Mucosa of stomach (tissue), 1 donor: ENCODE measurements at regions not wholly inside any gene's neighbourhood (a gene's known extent, or its start where the extent isn't known, plus 50 kb on each side); places are given as distances from the start of the nearest gene placed in this dataset.

Source experiments
- H3K27me3 ChIP-seq: one replicate; pipeline ENCODE4 v1.7.0; 2013; ENCODE audit warnings: mild to moderate bottlenecking, low read length; ENCODE audit not compliant: control insufficient read depth, insufficient read depth
- H3K36me3 ChIP-seq: one replicate; pipeline ENCODE4 v1.7.0; 2013; ENCODE audit warnings: low read length; ENCODE audit not compliant: control insufficient read depth, insufficient read depth
- H3K4me1 ChIP-seq: one replicate; pipeline ENCODE4 v1.7.0; 2013; ENCODE audit warnings: mild to moderate bottlenecking, low read length; ENCODE audit not compliant: control insufficient read depth, insufficient read depth
- H3K4me3 ChIP-seq: one replicate; pipeline ENCODE4 v1.7.0; 2013; ENCODE audit warnings: low read length
- H3K9ac ChIP-seq: one replicate; pipeline ENCODE4 v1.7.0; 2013; ENCODE audit warnings: mild to moderate bottlenecking, low read length, moderate library complexity
- H3K9me3 ChIP-seq: one replicate; pipeline ENCODE4 v1.7.0; 2013; ENCODE audit warnings: mild to moderate bottlenecking, low read length, moderate library complexity; ENCODE audit not compliant: control insufficient read depth
- donor health status: Pancreatic carcinoma.

- no peaks in the 10 kb centered on the region for H3K4me1 ChIP-seq
- no peak overlapping the region for H3K9ac ChIP-seq
- H3K9me3 ChIP-seq: no peaks in the 10 kb centered on the region
- H3K27me3 ChIP-seq: no peaks in the 10 kb centered on the region
- no peak overlapping the region for H3K4me3 ChIP-seq
- no peaks in the 10 kb centered on the region for H3K36me3 ChIP-seq
Measured at GRCh38 chr15:62779036-62779770, 263.3 kb upstream of the TPM1 start.

- H3K9me3 ChIP-seq: no peaks in the 10 kb centered on the region
- no peaks in the 10 kb centered on the region for H3K27me3 ChIP-seq
- H3K36me3 ChIP-seq: no peaks in the 10 kb centered on the region
- H3K4me3 ChIP-seq: no peak overlapping the region
- no peaks in the 10 kb centered on the region for H3K4me1 ChIP-seq
- no peak overlapping the region for H3K9ac ChIP-seq
Measured at GRCh38 chr15:62779899-62780298, 262.6 kb upstream of the TPM1 start.

GRCh38 chr15:62781081-62781497 lies 261.5 kb upstream of the TPM1 start:
- H3K9me3 ChIP-seq: no peaks in the 10 kb centered on the region
- no peaks in the 10 kb centered on the region for H3K27me3 ChIP-seq
- H3K36me3 ChIP-seq: no peaks in the 10 kb centered on the region
- no peaks in the 10 kb centered on the region for H3K4me1 ChIP-seq
- no peak overlapping the region for H3K4me3 ChIP-seq
- H3K9ac ChIP-seq: no peak overlapping the region

- H3K27me3 ChIP-seq: no peaks in the 10 kb centered on the region
Measured at GRCh38 chr15:62782071-62782841, 260.3 kb upstream of the TPM1 start.

GRCh38 chr15:62782896-62783295 lies 259.7 kb upstream of the TPM1 start:
- H3K4me1 ChIP-seq: no peaks in the 10 kb centered on the region
- no peaks in the 10 kb centered on the region for H3K9me3 ChIP-seq
- H3K9ac ChIP-seq: no peak overlapping the region
- no peak overlapping the region for H3K4me3 ChIP-seq
- no peaks in the 10 kb centered on the region for H3K27me3 ChIP-seq
- no peaks in the 10 kb centered on the region for H3K36me3 ChIP-seq

More at GRCh38 chr15:62782071-62782841, 260.3 kb upstream of the TPM1 start:
- Histone ChIP-seq H3K9me3 (no peaks in the 10 kb centered on the region), H3K4me1 (no peaks in the 10 kb centered on the region), H3K9ac (no peak overlapping the region), H3K4me3 (no peak overlapping the region), H3K36me3 (no peaks in the 10 kb centered on the region)

- H3K9ac ChIP-seq: no peak overlapping the region
- no peaks in the 10 kb centered on the region for H3K36me3 ChIP-seq
- H3K4me1 ChIP-seq: no peaks in the 10 kb centered on the region
- no peaks in the 10 kb centered on the region for H3K27me3 ChIP-seq
- no peak overlapping the region for H3K4me3 ChIP-seq
- H3K9me3 ChIP-seq: no peaks in the 10 kb centered on the region
Measured at GRCh38 chr15:62783303-62783957, 259.1 kb upstream of the TPM1 start.

- no peak overlapping the region for H3K9ac ChIP-seq
- no peak overlapping the region for H3K4me3 ChIP-seq
- no peaks in the 10 kb centered on the region for H3K36me3 ChIP-seq
- no peaks in the 10 kb centered on the region for H3K4me1 ChIP-seq
- H3K9me3 ChIP-seq: no peaks in the 10 kb centered on the region
- no peaks in the 10 kb centered on the region for H3K27me3 ChIP-seq
Measured at GRCh38 chr15:62785881-62786828, 256.4 kb upstream of the TPM1 start.

GRCh38 chr15:62787401-62787800 lies 255.1 kb upstream of the TPM1 start:
- Histone ChIP-seq H3K27me3 (no peaks in the 10 kb centered on the region), H3K36me3 (no peaks in the 10 kb centered on the region), H3K4me1 (no peaks in the 10 kb centered on the region), H3K9ac (no peak overlapping the region), H3K9me3 (no peaks in the 10 kb centered on the region), H3K4me3 (no peak overlapping the region)

- Histone ChIP-seq H3K36me3 (no peaks in the 10 kb centered on the region), H3K27me3 (no peaks in the 10 kb centered on the region), H3K4me1 (no peaks in the 10 kb centered on the region), H3K4me3 (no peak overlapping the region), H3K9me3 (no peaks in the 10 kb centered on the region), H3K9ac (no peak overlapping the region)
Measured at GRCh38 chr15:62788224-62788623, 254.3 kb upstream of the TPM1 start.

- H3K4me1 ChIP-seq: no peaks in the 10 kb centered on the region
- H3K36me3 ChIP-seq: peaks cover 3% of the 10 kb centered on the region
- no peak overlapping the region for H3K4me3 ChIP-seq
- H3K9me3 ChIP-seq: no peaks in the 10 kb centered on the region
- H3K9ac ChIP-seq: no peak overlapping the region
- H3K27me3 ChIP-seq: no peaks in the 10 kb centered on the region
Measured at GRCh38 chr15:62790546-62790945, 252.0 kb upstream of the TPM1 start.

GRCh38 chr15:62791694-62792093 lies 250.9 kb upstream of the TPM1 start:
- no peaks in the 10 kb centered on the region for H3K27me3 ChIP-seq
- H3K4me1 ChIP-seq: no peaks in the 10 kb centered on the region
- no peak overlapping the region for H3K4me3 ChIP-seq
- peaks cover 13% of the 10 kb centered on the region for H3K36me3 ChIP-seq
- H3K9ac ChIP-seq: no peak overlapping the region
- H3K9me3 ChIP-seq: no peaks in the 10 kb centered on the region
